HG03442 (cell line): ENCODE measurements at regions not wholly inside any gene's neighbourhood (a gene's known extent, or its start where the extent isn't known, plus 50 kb on each side); places are given as distances from the start of the nearest gene placed in this dataset.
"Not testable (repeated sequence)": the region's sequence is repeated elsewhere in the genome, so short reads cannot be mapped to it uniquely, and the experiment has no call there.

Experiments used
- ATAC-seq: cut with Tn5 transposase; IDR thresholded peaks from one replicate; pipeline ENCODE4 v1.9.1; 2021; ENCODE audit warnings: mild to moderate bottlenecking, moderate library complexity; ENCODE audit not compliant: unreplicated experiment

GRCh38 chr1:78291872-78292271, 198.9 kb upstream of the PTGFR start:
- ATAC-seq, result no peak

- no peak for ATAC-seq
These were observed 198.4 kb upstream of the PTGFR start for GRCh38 chr1:78292361-78292760.

- ATAC-seq, result no peak
These were observed 192.9 kb upstream of the PTGFR start for GRCh38 chr1:78297836-78298235.

GRCh38 chr1:78298349-78298748, 192.4 kb upstream of the PTGFR start:
- ATAC-seq, result no peak

GRCh38 chr1:78301141-78301540, 189.6 kb upstream of the PTGFR start:
- no peak for ATAC-seq

GRCh38 chr1:78303620-78304019, 187.2 kb upstream of the PTGFR start:
- ATAC-seq, result no peak

- no peak for ATAC-seq
These were observed 186.4 kb upstream of the PTGFR start for GRCh38 chr1:78304341-78304740.

GRCh38 chr1:78304761-78305160, 186.0 kb upstream of the PTGFR start:
- ATAC-seq, result no peak

- not testable (repeated sequence) for ATAC-seq
These were observed 180.5 kb upstream of the PTGFR start for GRCh38 chr1:78310261-78310660.

- ATAC-seq, result no peak
These were observed 172.8 kb upstream of the PTGFR start for GRCh38 chr1:78318011-78318410.

GRCh38 chr1:78319603-78320002, 171.2 kb upstream of the PTGFR start:
- no peak for ATAC-seq

GRCh38 chr1:78322928-78323680, 167.7 kb upstream of the PTGFR start:
- ATAC-seq, result no peak

GRCh38 chr1:78325293-78325692, 165.5 kb upstream of the PTGFR start:
- ATAC-seq, result no peak

- ATAC-seq, result no peak
These were observed 161.3 kb upstream of the PTGFR start for GRCh38 chr1:78329475-78329874.

- no peak for ATAC-seq
These were observed 159.0 kb upstream of the PTGFR start for GRCh38 chr1:78331799-78332198.

- ATAC-seq, result peak; percentile 91
These were observed 157.3 kb upstream of the PTGFR start for GRCh38 chr1:78333502-78333901.

GRCh38 chr1:78334114-78334513, 156.7 kb upstream of the PTGFR start:
- ATAC-seq, result no peak

- ATAC-seq, result no peak
These were observed 155.8 kb upstream of the PTGFR start for GRCh38 chr1:78334952-78335351.

GRCh38 chr1:78336751-78337150, 154.0 kb upstream of the PTGFR start:
- ATAC-seq, result not testable (repeated sequence)

- ATAC-seq, result no peak
These were observed 151.3 kb upstream of the PTGFR start for GRCh38 chr1:78339490-78339889.

- no peak for ATAC-seq
These were observed 150.8 kb upstream of the PTGFR start for GRCh38 chr1:78340006-78340405.

- ATAC-seq, result no peak
These were observed 142.1 kb upstream of the PTGFR start for GRCh38 chr1:78348496-78349284.
